IMR-90 (cell line): ENCODE measurements at regions not wholly inside any gene's neighbourhood (a gene's known extent, or its start where the extent isn't known, plus 50 kb on each side); places are given as distances from the start of the nearest gene placed in this dataset.

Experiments
- ATAC-seq: fragments of 200-7000 bp; cut with Tn5 transposase; 2 replicates; pipeline ENCODE4 v1.9.1; 2020; ENCODE audit warnings: low read depth, mild to moderate bottlenecking, moderate library complexity
- BruUV-seq: library from RNA; stranded (reverse); fragments of 400-500 nt; replicated peaks from 2 replicates; lab custom pipeline; 2021; lab: Mats Ljungman, UMichigan
- CTCF ChIA-PET: fragments of 300-600 bp; formaldehyde crosslinking; extraction: SDS; loops from one replicate; lab custom pipeline; 2021; ENCODE audit warnings: antibody characterized with exemption; lab: Yijun Ruan, JAX
- POLR2A ChIA-PET: fragments of 300-600 bp; sonication (Branson Sonifier 250); formaldehyde crosslinking; loops from one replicate; lab custom pipeline; 2022; ENCODE audit warnings: antibody characterized with exemption; ENCODE audit not compliant: unreplicated experiment; lab: Charles Lee
- DNase-seq: peaks from one replicate; pipeline ENCODE4 v3.0.0; 2013
- H2AFZ ChIP-seq: replicated peaks from 2 replicates; pipeline ENCODE3; 2013; ENCODE audit warnings: low read length, mild to moderate bottlenecking; ENCODE audit not compliant: poor library complexity
- H2AK5ac ChIP-seq: 2 replicates; pipeline ENCODE4 v1.6.1; 2013; ENCODE audit warnings: low read depth, low read length, inconsistent platforms
- H2AK9ac ChIP-seq: replicated peaks from 2 replicates; pipeline ENCODE3; 2013; ENCODE audit warnings: mild to moderate bottlenecking, low read depth, low read length, moderate library complexity; ENCODE audit not compliant: poor library complexity
- H2BK120ac ChIP-seq: 2 replicates; pipeline ENCODE4 v1.6.1; 2013; ENCODE audit warnings: low read depth, low read length, inconsistent platforms
- H2BK15ac ChIP-seq: 3 replicates; pipeline ENCODE4 v1.6.1; 2013; ENCODE audit warnings: low read depth, low read length, inconsistent platforms
- H2BK20ac ChIP-seq: 2 replicates; pipeline ENCODE4 v1.6.1; 2013; ENCODE audit warnings: low read depth, mild to moderate bottlenecking, inconsistent platforms, low read length, moderate library complexity
- H2BK5ac ChIP-seq: 2 replicates; pipeline ENCODE4 v1.6.1; 2013; ENCODE audit warnings: mild to moderate bottlenecking, low read depth, low read length, inconsistent platforms; ENCODE audit not compliant: poor library complexity, severe bottlenecking
- H3K14ac ChIP-seq: replicated peaks from 2 replicates; pipeline ENCODE4 v1.6.1; 2013; ENCODE audit warnings: low read depth, low read length, inconsistent platforms
- H3K18ac ChIP-seq: 2 replicates; pipeline ENCODE4 v1.6.1; 2013; ENCODE audit warnings: low read depth, low read length, control low read depth
- H3K23ac ChIP-seq: 2 replicates; pipeline ENCODE4 v1.6.1; 2013; ENCODE audit warnings: low read depth, low read length, inconsistent platforms
- H3K27ac ChIP-seq: 2 replicates; pipeline ENCODE4 v1.5.1; 2013; ENCODE audit warnings: mild to moderate bottlenecking, control low read depth, low read length; ENCODE audit not compliant: insufficient read depth
- H3K27me3 ChIP-seq: 2 replicates; pipeline ENCODE4 v1.6.1; 2013; ENCODE audit warnings: low read length; ENCODE audit not compliant: control insufficient read depth, insufficient read depth
- H3K36me3 ChIP-seq: 2 replicates; pipeline ENCODE4 v1.6.1; 2013; ENCODE audit warnings: low read length, mixed read lengths; ENCODE audit not compliant: control insufficient read depth, insufficient read depth
- H3K4ac ChIP-seq: 2 replicates; pipeline ENCODE4 v1.6.1; 2013; ENCODE audit warnings: low read depth, low read length, inconsistent platforms
- H3K4me1 ChIP-seq: 2 replicates; pipeline ENCODE4 v1.6.1; 2013; ENCODE audit warnings: low read length, mixed read lengths; ENCODE audit not compliant: control insufficient read depth, insufficient read depth
- H3K4me2 ChIP-seq: 2 replicates; pipeline ENCODE4 v1.6.1; 2013; ENCODE audit warnings: low read depth, mild to moderate bottlenecking, control low read depth, low read length, moderate library complexity
- H3K4me3 ChIP-seq: 2 replicates; pipeline ENCODE4 v1.5.1; 2013; ENCODE audit warnings: low read depth, mild to moderate bottlenecking, control low read depth, low read length, moderate library complexity; ENCODE audit not compliant: insufficient read depth
- H3K56ac ChIP-seq: 2 replicates; pipeline ENCODE4 v1.6.1; 2013; ENCODE audit warnings: low read length, inconsistent platforms; ENCODE audit not compliant: insufficient read depth; ENCODE audit errors: extremely low read depth
- H3K79me1 ChIP-seq, 2 experiments: 2 replicates each; pipeline ENCODE4 v1.6.1; 2013; ENCODE audit warnings: low read length in 2 of 2, inconsistent platforms in 1 of 2, low read depth in 1 of 2
- H3K9ac ChIP-seq: 2 replicates; pipeline ENCODE4 v1.6.1; 2013; ENCODE audit warnings: low read depth, low read length, control low read depth
- H3K9me1 ChIP-seq: 2 replicates; pipeline ENCODE4 v1.6.1; 2013; ENCODE audit warnings: low read length, inconsistent platforms; ENCODE audit not compliant: insufficient read depth
- H3K9me3 ChIP-seq: 2 replicates; pipeline ENCODE4 v1.6.1; 2013; ENCODE audit warnings: low read length; ENCODE audit not compliant: control insufficient read depth, insufficient read depth
- H4K20me1 ChIP-seq: 2 replicates; pipeline ENCODE4 v1.6.1; 2013; ENCODE audit warnings: low read length, inconsistent platforms; ENCODE audit not compliant: insufficient read depth
- H4K5ac ChIP-seq: 2 replicates; pipeline ENCODE4 v1.6.1; 2013; ENCODE audit warnings: mild to moderate bottlenecking, low read depth, low read length, control low read depth
- H4K8ac ChIP-seq, 2 experiments: 2 replicates each; pipeline ENCODE4 v1.6.1; 2013; ENCODE audit warnings: low read depth in 2 of 2, low read length in 2 of 2, control low read depth in 1 of 2, inconsistent platforms in 1 of 2
- H4K91ac ChIP-seq: 2 replicates; pipeline ENCODE4 v1.6.1; 2013; ENCODE audit warnings: low read depth, low read length, inconsistent platforms; ENCODE audit not compliant: insufficient read depth
- BHLHE40 ChIP-seq: fragments of 150-350 bp; IDR thresholded peaks from 2 replicates; pipeline ENCODE4 v1.6.1; 2016; ENCODE audit warnings: mild to moderate bottlenecking, low read depth, low read length
- CHD1 ChIP-seq: IDR thresholded peaks from 2 replicates; pipeline ENCODE4 v1.6.1; 2012; ENCODE audit warnings: low read depth, low read length, improper control_type of control experiment
- MAFK ChIP-seq: IDR thresholded peaks from 2 replicates; pipeline ENCODE4 v1.6.1; 2012; ENCODE audit warnings: low read depth, low read length, improper control_type of control experiment
- MXI1 ChIP-seq: IDR thresholded peaks from 2 replicates; pipeline ENCODE4 v1.6.1; 2012; ENCODE audit warnings: low read depth, mild to moderate bottlenecking, low read length, moderate library complexity, borderline replicate concordance
- POLR2A ChIP-seq: IDR thresholded peaks from 2 replicates; pipeline ENCODE4 v1.6.1; 2012; ENCODE audit warnings: mild to moderate bottlenecking, low read depth, low read length
- RAD21 ChIP-seq: IDR thresholded peaks from 2 replicates; pipeline ENCODE4 v1.6.1; 2012; ENCODE audit warnings: low read length, improper control_type of control experiment
- RCOR1 ChIP-seq: IDR thresholded peaks from 2 replicates; pipeline ENCODE4 v1.6.1; 2012; ENCODE audit warnings: mild to moderate bottlenecking, low read length, improper control_type of control experiment; ENCODE audit not compliant: insufficient replicate concordance
- SMC3 ChIP-seq: fragments of 150-350 bp; IDR thresholded peaks from 2 replicates; pipeline ENCODE4 v1.6.1; 2016; ENCODE audit warnings: low read depth, mild to moderate bottlenecking, antibody characterized with exemption, low read length, moderate library complexity
- WGBS, 2 experiments: methylation state at CpG; one replicate each; pipeline versions ENCODE4 v1.1.5 to v1.1.7; 2013; ENCODE audit warnings: missing lambda C conversion rate in 2 of 2; ENCODE audit not compliant: insufficient read length in 1 of 2; ENCODE audit errors: extremely low coverage in 2 of 2; 5-methylcytosine and 5-hydroxymethylcytosine counted together
- dilution Hi-C: fragments of 300-500 bp; cut with HindIII; formaldehyde crosslinking; loops from one replicate; pipeline ENCODE4 v1.14.3; 2018; ENCODE audit warnings: low sequenced_read_pairs; ENCODE audit not compliant: unreplicated experiment
- in situ Hi-C: fragments of 300-500 bp; cut with MboI; formaldehyde crosslinking; loops from 3 replicates; pipeline ENCODE4 v1.14.3; 2019; ENCODE audit warnings: low sequenced_read_pairs, inconsistent platforms, mixed read lengths
- intact Hi-C: fragments of 100-400 bp; cut with micrococcal nuclease; formaldehyde crosslinking; loops from 2 replicates; pipeline ENCODE4 v1.10.0; 2022
- TF ChIP-seq, protein P1 (sequence below): fragments of 150-350 bp; IDR thresholded peaks from 2 replicates; pipeline ENCODE4 v1.6.1; 2017; ENCODE audit warnings: mild to moderate bottlenecking, antibody characterized with exemption, low read length, low read depth
- TF ChIP-seq, protein P2 (sequence below): fragments of 150-350 bp; IDR thresholded peaks from 2 replicates; pipeline ENCODE4 v1.6.1; 2016; ENCODE audit warnings: low read depth, mild to moderate bottlenecking, low read length, moderate library complexity, borderline replicate concordance

DNA sequence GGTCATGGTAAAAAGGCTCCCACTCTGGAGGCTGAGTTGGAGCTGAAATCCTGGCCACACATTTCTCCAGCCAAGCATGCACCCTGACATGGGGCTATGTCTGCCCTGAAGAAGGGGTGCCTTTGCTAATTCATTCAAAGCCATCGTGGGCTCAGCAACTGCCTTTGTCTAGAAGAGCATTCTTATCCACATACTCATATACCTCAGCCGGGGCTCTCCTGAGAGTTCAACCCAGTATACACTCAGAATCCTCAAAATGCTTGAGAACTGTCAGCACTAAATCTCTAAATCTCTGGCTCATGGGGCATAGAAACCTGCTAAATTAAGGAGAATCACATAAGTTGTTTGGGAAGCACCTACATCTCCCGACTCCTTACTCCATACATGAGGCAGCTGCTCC is 89.3 kb downstream of the MRPL32 start:
- ChIA-PET CTCF (no interaction called here), POLR2A (no interaction called here)
- Histone ChIP-seq H2BK20ac (no peak overlapping the region), H4K91ac (no peak overlapping the region), H3K14ac (no peak overlapping the region), H2BK120ac (no peak overlapping the region), H3K56ac (no peak overlapping the region), H4K8ac (no peak overlapping the region), H4K5ac (no peak overlapping the region), H3K27ac (no peak overlapping the region), H2AK5ac (no peak overlapping the region), H3K4me2 (no peak overlapping the region), H2BK15ac (no peak overlapping the region), H3K18ac (no peak overlapping the region), H2AFZ (no peak overlapping the region), H3K9me3 (no peaks in the 10 kb centered on the region), H3K9ac (no peak overlapping the region), H3K4ac (no peak overlapping the region), H3K4me3 (no peak overlapping the region), H3K27me3 (peaks cover 2% of the 10 kb centered on the region; the same call in 1 of the 2 replicates), H3K79me1 (no peaks in the 10 kb centered on the region), H2AK9ac (no peak overlapping the region), H3K36me3 (no peaks in the 10 kb centered on the region), H4K20me1 (no peaks in the 10 kb centered on the region), H2BK5ac (no peak overlapping the region), H3K9me1 (no peaks in the 10 kb centered on the region), H3K4me1 (no peaks in the 10 kb centered on the region), H3K23ac (no peak overlapping the region)
- no peak for TF ChIP-seq POLR2A
- no peak for TF ChIP-seq CHD1
- no peak for TF ChIP-seq MXI1
- TF ChIP-seq, protein P1, sequence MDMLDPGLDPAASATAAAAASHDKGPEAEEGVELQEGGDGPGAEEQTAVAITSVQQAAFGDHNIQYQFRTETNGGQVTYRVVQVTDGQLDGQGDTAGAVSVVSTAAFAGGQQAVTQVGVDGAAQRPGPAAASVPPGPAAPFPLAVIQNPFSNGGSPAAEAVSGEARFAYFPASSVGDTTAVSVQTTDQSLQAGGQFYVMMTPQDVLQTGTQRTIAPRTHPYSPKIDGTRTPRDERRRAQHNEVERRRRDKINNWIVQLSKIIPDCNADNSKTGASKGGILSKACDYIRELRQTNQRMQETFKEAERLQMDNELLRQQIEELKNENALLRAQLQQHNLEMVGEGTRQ: no peak
- TF ChIP-seq, protein P2, sequence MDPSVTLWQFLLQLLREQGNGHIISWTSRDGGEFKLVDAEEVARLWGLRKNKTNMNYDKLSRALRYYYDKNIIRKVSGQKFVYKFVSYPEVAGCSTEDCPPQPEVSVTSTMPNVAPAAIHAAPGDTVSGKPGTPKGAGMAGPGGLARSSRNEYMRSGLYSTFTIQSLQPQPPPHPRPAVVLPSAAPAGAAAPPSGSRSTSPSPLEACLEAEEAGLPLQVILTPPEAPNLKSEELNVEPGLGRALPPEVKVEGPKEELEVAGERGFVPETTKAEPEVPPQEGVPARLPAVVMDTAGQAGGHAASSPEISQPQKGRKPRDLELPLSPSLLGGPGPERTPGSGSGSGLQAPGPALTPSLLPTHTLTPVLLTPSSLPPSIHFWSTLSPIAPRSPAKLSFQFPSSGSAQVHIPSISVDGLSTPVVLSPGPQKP: no peak
- TF ChIP-seq SMC3: no peak
- TF ChIP-seq RAD21: no peak
- TF ChIP-seq RCOR1: no peak
- no peak for TF ChIP-seq BHLHE40
- TF ChIP-seq MAFK: no peak
- DNase-seq: no peak
- no TSS peak for BruUV-seq
- dilution Hi-C loops (no loop called here), in situ Hi-C loops (no loop called here), intact Hi-C loops (no loop called here)
- no CpG with 5 or more reads among the region's 3 CpGs for whole genome bisulfite sequencing, 2 experiments
- ATAC-seq: no peak
